ENCODE measurements at regions not wholly inside any gene's neighbourhood (a gene's known extent, or its start where the extent isn't known, plus 50 kb on each side); places are given as distances from the start of the nearest gene placed in this dataset.

- TF ChIP-seq CTCF (IDR thresholded peaks at IDR 0.05; ENCODE audit: extremely low read depth in 1 of 2, insufficient read depth in 1 of 2, low read depth in 1 of 2, low read length in 2 of 2) (no peak), POLR2A (IDR thresholded peaks at IDR 0.05; ENCODE audit: low read depth, low read length) (no peak), EZH2 (IDR thresholded peaks at IDR 0.05; ENCODE audit: borderline replicate concordance, low read depth, low read length, severe bottlenecking) (no peak), JUN (IDR thresholded peaks at IDR 0.05; ENCODE audit: borderline replicate concordance, insufficient read depth, insufficient read length, low read depth) (no peak), MYC (IDR thresholded peaks at IDR 0.05; ENCODE audit: low read depth, low read length) (no peak), FOS (IDR thresholded peaks at IDR 0.05; ENCODE audit: borderline replicate concordance, insufficient read depth, low read length) (no peak), MAX (IDR thresholded peaks at IDR 0.05; ENCODE audit: insufficient read depth, insufficient read length) (no peak), POLR2AphosphoS5 (IDR thresholded peaks at IDR 0.05; ENCODE audit: insufficient read depth, low read depth, low read length) (no peak)
Observed at GRCh38 chr9:81314490-81314889, 374.9 kb downstream of the TLE1 start.
